Fibroblast of peridontal ligament (primary cell): ENCODE measurements at regions not wholly inside any gene's neighbourhood (a gene's known extent, or its start where the extent isn't known, plus 50 kb on each side); places are given as distances from the start of the nearest gene placed in this dataset.
A peak's percentile ranks its signal among the peaks of the same experiment; 100 is the strongest.
"Not testable (repeated sequence)": the region's sequence is repeated elsewhere in the genome, so short reads cannot be mapped to it uniquely, and the experiment has no call there.

Source experiments
- DNase-seq: peaks from one replicate; pipeline ENCODE4 v3.0.0-alpha.2; 2010; ENCODE audit errors: extremely low read depth

GRCh38 chr9:588981-589380, 252.5 kb upstream of the DMRT1 start:
- no peak for DNase-seq

DNA sequence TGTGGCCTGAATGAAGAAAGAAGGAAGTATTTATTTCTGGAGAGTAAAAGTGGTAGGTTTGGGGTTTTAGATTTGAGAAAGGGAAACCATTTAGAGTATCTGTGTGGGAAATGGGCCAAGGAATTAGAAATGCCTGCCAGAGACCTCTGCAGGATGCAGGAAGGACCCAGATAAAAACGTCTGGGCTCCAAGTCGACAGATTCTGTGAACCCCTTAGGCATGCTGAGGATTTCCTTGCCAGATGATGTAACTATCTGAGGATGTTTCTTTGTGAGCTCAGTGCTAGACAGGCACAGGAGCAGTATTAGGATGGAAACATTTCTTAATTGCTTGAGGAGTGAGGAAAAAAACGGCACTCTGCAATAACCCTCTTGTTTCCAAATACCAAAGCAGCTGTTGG, 251.8 kb upstream of the DMRT1 start:
- DNase-seq, result no peak

GRCh38 chr9:591292-591691, 250.2 kb upstream of the DMRT1 start:
- no peak for DNase-seq

DNA sequence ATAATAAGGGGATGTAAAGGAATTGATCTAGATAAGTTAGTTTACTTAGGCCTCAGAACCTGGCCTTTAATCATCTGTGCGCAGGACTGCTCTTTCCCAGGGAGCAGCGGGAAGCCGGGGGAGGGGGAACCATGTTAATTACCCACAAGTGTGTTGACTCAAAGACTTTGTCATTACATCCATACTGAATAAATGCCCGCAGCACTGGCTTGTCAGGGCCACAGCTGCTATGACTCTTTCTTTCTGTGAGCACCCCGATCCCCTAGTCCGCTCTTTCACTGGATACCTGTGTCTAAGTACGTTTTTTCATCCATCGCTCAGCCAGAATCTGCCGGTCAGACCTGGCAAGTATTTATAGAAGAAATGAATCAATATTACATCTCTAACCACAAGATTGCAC, 249.3 kb upstream of the DMRT1 start:
- DNase-seq, result no peak

GRCh38 chr9:592733-593132, 248.8 kb upstream of the DMRT1 start:
- no peak for DNase-seq

GRCh38 chr9:593809-594208, 247.7 kb upstream of the DMRT1 start:
- DNase-seq, result no peak

DNA sequence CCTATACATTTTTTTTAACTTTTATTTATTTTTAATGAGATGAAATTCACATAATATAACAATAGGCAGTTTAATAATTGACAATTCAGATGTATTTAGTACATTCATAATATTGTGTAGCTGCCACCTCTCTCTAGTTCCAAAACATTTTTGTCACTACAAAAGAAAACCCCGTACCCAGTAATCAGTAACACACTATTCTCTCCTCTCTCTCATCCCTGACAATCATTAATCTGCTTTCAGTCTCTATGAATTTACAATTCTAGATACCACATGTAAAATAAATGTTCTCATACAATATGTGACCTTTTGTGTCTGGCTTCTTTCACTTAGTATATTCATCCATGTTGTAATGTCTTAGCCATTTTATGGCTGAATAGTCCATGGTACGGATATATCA, 244.8 kb upstream of the DMRT1 start:
- DNase-seq, result no peak

DNA sequence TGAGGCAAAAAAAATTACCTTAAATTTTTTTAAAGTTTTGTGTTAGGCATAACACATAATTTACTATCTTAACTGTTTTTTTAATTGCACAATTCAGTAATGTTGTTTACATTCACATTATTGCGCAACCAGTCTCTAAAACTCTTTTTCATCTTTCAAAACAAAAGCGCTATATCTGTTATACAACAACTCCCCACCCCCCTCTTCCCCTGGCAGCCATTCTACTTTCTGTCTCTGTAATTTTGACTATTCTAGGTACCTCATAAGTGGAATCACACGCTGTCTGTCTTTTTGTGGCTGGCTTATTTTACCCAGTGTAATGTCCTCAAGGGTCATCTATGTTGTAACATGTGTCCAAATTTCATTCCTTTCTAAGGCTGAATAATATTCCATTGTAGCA, 241.5 kb upstream of the DMRT1 start:
- DNase-seq, result no peak

GRCh38 chr9:602716-603115, 238.8 kb upstream of the DMRT1 start:
- DNase-seq, result no peak

- no peak for DNase-seq
Measured at GRCh38 chr9:603126-603525, 238.4 kb upstream of the DMRT1 start.

- no peak for DNase-seq
Measured at GRCh38 chr9:607417-607816, 234.1 kb upstream of the DMRT1 start.

DNA sequence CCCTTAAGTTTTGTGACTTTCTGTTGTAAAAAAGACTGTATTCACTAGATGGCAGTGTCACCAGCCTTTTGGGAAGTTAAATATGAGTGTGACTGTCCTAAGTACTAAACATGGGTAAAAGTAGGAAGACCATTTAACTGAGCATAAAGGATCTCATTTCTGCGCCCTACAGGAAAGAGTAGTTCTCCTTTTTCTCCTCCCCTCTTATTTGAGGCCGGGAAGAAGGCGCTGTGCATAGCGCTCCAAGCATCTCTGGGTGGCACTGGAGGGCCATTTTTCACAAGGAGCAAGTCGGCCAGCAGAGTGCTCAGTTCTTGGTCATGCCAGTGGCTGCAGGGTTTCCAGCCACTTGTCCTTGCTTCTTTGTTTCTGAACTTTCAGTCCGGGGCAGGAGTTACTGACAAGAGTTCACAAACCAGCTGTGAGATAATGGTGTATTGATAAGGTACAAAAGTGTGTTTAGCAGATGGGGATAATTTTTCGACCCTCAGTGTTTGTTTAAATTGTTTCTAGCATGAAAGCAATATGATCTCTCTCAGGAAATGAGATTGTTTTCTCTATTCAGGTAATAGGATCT, 227.6 kb upstream of the DMRT1 start:
- peak; percentile 93 for DNase-seq

GRCh38 chr9:614431-614830, 227.1 kb upstream of the DMRT1 start:
- no peak for DNase-seq

DNA sequence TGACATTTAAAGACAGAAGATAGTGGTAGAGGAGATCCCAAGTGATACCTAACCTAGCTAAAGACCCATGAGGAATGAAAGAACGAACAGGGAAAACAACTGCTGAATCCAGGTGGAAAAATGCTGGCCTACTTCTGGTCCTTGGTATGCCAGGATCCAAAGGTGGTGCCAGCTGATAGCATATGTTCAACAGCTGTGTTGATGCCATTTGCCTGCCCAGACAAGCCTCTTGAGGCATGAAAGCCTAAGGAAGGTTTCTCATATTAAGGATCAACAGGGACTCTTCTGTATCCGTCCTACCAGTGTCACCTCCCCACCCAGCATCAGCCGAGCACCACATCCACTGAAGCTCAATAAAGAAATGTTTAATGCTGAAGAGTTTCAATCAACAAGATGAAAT, 225.7 kb upstream of the DMRT1 start:
- no peak for DNase-seq

- no peak for DNase-seq
Measured at GRCh38 chr9:616694-617093, 224.8 kb upstream of the DMRT1 start.

- DNase-seq, result no peak
Measured at GRCh38 chr9:617445-618085, 223.9 kb upstream of the DMRT1 start.

GRCh38 chr9:618478-618877, 223.0 kb upstream of the DMRT1 start:
- DNase-seq, result peak; percentile 88

DNA sequence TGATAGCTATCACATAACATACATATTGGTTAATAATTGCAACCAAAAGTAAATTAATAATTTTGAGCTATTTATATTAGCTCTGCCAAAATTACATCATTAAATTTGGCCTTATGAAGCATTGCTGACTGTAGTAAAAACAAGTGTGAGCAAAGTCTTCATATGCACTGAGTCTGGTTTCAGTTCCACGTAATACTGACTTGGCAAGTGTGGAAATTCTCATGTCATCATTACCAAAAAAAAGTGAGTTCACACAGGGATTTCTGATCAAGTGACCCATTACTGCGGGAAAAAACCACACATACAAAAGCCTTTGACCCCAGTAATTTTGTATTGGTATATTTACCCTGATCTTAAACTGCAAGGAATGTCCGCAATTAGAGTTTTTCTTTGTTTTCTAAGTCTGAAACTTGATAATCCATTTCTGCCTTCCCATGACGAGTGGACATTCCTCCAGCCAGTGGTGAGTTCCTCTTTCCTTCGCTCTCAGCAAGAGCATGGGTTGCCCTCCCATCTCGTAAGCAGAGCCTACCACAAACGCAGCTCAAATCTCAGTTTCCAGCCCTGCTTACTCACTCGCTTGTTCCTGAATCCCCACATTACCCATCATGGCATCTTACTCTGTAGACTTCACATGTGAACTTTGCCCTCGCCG, 220.2 kb upstream of the DMRT1 start:
- peak; percentile 90 for DNase-seq

GRCh38 chr9:624935-625500, 216.5 kb upstream of the DMRT1 start:
- DNase-seq, result no peak

GRCh38 chr9:625613-626012, 215.9 kb upstream of the DMRT1 start:
- no peak for DNase-seq

GRCh38 chr9:626114-626513, 215.4 kb upstream of the DMRT1 start:
- not testable (repeated sequence) for DNase-seq

DNA sequence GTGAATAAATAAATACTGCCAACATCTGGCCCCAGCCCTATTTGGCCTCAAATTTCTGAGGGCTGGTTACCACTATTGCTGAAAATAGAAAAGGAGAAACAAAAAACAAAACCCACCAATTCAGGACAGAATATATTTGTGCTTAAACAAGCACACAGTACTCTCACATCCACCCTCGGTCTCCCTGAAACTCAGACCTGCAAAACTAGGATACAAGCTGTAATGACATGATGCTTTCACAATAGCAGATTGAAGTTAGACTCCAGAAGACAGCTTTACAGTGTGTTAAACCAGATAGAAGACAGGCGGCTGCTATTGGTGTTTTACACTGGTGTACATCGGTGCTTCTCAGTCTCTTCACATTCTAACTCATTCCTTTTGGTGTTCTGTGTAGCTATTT, 214.9 kb upstream of the DMRT1 start:
- peak; percentile 25 for DNase-seq

DNA sequence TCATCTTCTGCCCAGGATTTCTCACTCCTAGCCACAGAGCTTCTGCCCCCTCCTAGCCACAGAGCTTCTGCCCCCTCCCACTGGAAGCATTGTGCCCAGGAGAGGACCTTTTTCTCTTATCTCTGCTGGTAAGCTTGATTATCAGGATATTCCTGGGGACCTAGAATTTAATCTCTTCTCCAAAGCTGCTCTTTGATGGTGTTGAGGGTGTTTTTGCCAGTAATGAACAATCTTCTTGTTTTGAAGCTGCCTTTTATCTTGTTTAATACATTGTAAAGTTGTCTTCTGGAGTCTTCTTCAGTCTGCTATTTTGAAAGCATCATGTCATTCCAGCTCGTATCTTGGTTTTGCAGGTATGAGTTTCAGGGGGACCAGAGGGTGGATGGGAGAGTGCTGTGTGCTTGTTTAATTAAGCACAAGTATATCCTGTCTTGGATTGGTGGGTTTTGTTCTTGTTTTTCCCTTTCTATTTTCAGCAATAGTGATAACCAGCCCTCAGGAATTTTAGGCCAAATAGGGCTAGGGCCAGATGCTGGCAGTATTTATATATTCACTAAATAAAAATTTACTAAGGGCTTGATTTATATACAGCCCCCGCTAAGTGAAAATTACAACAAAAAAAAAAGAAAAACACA, 214.0 kb upstream of the DMRT1 start:
- no peak for DNase-seq
